ENCODE measurements at regions not wholly inside any gene's neighbourhood (a gene's known extent, or its start where the extent isn't known, plus 50 kb on each side); places are given as distances from the start of the nearest gene placed in this dataset.
"Not testable (repeated sequence)": the region's sequence is repeated elsewhere in the genome, so short reads cannot be mapped to it uniquely, and the experiment has no call there.

DNA sequence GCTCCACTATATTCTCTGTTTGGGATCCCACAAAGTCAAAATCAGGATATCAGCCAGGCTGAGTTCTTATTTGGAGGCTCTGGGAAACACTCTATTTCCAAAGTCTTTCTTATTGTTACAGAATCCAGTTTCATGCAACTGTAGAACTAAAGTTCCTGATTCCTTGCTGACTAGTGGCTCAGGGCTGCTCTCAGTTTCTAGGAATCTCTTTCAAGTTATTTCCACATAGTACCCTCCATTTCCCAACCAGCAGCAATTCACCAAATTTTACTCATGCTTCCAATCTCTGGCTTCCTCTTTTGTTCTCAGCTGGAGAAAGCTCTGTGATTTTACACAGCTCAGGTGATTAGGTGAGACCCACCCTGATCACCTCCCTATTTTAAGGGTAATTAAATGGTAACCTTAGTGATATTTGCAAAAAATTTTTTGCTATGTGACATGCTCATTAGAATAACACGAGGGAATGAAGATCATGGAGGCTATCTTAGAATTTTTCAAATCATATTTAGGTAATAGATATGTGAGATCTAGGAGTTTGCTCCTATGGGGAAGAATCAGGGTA, 794.9 kb upstream of the ARRDC3 start:
- no peak for DNase-seq (ENCODE audit: low read depth)

DNA sequence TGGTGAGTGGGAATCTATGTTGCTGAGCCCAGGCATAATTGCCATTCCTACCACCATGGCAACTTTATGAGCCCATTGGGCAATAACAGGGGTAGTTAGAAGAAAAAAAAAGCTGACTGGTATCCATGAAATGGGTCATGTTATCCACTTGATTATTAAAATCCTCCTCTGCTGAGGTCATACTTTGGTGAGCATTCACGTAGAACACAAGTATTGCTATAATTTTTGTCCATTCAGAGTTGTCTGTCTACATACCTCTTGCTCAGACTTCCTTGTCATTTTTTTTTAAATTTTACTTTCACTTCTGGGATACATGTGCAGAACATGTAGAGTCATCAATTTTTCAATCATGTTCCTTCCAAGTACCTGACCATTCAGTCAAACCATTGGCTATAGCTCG, 780.8 kb upstream of the ARRDC3 start:
- DNase-seq (ENCODE audit: low read depth) = no peak

DNA sequence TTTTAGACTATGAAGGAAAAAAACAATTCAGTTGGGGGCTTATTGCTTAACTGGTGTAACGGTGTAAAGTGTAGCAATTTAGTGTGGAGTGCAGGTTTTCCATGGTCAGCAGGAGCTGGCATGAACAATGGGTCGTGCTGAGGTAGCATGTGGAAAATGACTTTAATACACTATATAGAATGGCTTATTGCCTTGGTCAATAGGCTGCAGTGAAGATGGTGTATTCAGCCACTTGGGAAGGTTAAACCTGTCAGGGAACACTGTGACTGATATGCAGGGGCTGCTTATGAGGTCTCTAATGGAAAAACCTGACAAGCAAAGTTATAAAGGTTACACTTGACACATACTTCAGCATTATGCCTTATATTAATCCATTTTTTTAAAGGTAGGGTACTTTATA, 764.7 kb upstream of the ARRDC3 start:
- no peak for DNase-seq (ENCODE audit: low read depth)

DNA sequence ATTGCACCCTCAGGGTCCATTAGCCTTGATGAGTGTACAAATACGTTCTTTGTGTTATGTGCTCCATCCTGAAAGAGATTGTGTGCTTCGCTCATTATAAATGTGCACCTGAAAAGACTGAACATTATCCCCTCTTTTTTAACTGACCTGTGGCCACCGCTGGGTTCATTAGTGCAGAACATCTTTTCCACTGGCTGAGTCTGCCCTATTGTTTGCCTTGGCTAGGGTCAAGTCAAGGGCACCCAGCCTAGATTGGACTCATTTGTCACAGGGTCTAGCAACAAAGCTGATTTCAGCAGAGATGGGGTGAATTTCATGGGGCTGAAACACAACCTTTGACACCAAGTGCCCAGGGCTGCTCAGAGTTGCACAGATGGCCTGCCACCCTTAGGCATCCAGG, 764.1 kb upstream of the ARRDC3 start:
- DNase-seq (ENCODE audit: low read depth) = no peak

DNA sequence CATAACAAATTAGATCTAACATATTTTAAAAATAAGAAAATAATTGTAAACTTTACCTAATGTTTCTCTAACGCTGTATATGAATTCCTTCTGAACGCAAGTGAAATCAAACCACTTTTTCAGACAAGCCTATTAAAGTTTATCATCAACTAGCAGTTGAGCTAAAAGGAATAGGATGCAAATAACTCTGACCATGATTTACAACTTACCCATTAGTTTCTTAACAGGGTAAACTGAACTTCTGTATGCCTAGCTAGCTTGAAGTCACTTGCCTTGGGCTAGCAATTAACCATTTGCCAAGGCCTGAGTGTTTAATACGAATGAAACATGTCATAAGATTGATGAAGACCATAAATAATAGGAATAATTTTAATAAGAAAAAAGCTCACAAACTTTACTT, 762.7 kb upstream of the ARRDC3 start:
- no peak for DNase-seq (ENCODE audit: low read depth)

DNA sequence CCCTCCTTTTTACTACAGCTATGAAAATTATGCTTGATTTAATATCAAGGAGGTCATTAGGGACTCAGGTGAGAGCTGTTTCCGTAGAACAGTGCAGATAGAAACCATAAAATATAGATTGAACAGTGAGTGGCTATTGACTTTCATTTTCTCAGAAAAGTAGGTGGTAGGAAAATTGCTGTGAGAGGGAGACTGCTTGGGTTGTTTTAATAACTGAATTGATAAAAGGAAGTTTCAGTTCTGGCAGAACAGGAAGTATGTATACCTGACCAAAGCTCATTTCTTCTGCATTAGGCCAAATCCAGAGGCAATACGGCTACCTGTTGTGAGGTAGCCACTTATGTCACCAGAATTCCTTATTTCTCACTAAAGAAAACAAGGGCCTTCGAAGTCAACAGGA, 761.7 kb upstream of the ARRDC3 start:
- no peak for DNase-seq (ENCODE audit: low read depth)

DNA sequence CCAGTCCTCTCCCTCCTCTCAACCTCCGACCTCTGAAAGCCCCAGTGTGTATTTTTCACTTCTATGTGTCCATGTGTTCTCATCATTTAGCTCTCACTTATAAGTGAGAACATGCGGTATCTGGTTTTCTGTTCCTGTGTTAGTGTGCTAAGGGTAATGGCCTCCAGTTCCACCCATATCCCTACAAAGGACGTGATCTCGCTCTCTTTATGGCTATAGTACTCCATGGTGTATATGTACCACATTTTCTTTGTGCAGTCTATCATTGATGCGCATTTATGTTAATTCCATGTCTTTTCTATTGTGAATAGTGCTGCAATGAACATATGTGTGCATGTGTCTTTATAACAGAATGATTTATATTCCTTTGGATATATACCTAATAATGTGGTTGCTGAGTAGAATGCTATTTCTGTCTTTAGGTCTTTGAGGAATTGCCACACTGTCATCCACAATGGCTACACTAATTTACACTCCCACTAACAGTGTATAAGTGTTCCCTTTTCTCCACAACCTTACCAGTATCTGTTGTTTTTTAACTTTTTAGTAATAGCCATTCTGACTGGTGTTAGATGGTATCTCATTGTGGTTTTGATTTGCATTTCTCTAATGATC, 749.3 kb upstream of the ARRDC3 start:
- DNase-seq (ENCODE audit: low read depth) = not testable (repeated sequence)

DNA sequence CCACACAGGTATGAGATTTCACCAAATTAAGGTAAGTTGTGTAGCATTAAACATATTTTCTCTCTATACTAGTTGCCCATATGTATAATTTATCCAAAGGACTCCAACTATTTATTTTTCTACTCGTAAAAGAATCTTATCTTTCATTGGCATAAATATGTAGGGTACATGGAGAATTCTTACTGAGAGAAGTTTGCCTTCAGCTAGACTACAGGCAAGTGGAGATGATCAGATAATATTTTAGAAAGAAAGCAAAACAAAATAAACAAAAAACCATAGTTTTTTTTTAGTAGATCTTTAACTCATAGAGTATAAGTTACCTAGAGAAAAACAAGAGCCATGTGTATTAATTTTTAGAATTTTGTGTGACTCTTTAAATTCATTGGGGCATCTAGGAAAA, 743.1 kb upstream of the ARRDC3 start:
- no peak for DNase-seq (ENCODE audit: low read depth)

DNA sequence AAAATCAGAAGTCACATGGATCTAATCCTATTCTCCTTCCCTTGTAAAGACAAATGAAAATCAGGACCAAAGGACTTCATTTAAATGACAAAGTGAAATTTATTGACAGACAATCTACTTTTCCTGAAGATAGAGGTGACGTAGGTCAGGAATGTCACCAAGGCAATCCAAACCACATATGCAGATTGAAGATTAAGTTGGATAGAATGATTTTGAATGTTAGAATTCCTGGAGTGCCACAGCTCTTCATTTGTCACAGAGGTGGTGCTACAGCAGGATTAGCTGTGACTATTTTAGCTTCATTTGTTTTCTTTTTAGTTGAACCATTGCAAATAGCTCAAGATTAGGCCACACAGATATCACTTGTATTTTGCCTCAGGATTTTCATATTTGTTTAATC, 736.0 kb upstream of the ARRDC3 start:
- no peak for DNase-seq (ENCODE audit: low read depth)

DNA sequence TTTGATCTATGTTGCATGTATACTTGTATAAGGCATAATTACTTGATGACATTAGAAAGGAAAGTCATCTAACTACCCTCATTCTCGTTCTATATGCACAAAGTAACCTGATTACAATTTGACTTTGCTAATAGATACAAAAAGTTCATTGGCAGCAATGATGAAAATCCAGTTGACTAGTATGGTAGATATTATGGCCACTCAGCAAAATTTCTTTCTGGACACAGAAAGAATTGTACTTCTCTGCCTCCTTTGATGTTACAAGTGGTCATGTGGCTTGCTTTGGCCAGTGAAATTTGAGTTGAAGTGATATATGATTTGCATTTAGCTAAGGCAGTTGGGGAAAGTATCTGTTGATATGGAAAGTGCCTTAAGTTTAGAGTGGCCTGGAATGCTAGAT, 723.7 kb upstream of the ARRDC3 start:
- no peak for DNase-seq (ENCODE audit: low read depth)

DNA sequence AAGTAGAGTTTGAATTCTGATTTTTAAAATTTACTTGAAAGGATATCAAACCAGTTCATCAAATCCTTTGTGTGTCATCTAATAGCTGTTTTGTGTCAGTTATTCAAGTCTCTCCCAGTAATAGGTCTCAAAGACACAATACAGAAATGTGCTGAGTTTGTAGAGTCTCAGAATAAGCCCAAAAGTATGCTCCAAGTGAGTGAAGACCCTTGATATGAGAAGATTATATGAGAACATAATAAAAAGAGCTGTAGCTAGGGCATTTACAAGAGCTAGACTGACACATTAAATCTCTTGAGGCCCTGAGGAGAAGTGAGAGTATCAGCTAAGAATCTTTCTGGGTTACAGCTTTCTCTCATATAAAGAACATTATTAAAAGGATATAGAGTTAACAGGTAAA, 721.0 kb upstream of the ARRDC3 start:
- DNase-seq (ENCODE audit: low read depth) = no peak

DNA sequence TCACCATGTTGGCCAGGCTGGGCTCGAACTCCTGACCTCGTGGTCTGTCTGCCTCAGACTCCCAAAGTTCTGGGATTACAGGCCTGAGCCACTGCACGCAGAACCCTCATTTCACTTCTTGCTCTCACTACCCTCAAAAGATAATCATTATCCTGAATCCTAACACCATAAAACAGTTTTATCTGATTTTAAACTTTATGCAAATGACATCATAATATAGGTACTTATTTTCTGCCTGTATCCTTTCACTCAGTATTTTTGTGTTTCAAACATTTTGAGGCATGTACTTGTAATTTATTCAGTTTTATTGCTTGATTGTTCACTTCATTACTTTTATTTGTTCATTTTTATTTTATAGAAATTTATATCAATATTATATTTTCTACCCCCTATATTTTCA, 719.2 kb upstream of the ARRDC3 start:
- no peak for DNase-seq (ENCODE audit: low read depth)

DNA sequence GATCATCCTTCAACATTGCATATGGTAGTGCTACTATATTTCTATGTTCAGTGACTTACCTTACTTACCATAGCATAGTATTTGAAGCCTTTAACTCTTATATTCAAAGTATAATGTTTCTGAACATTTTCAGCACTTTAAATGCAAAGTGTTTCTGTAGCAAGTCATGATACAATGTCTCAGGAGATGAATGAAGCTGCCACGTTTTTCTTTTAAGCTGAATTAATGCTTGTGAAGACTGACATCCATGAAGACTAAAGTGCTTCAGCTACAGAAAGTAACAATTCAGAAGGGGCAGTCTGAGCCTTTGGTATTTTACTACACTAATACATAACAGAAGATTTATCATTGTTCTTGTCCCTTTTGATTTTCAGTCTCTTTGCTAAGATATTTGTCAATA, 709.1 kb upstream of the ARRDC3 start:
- no peak for DNase-seq (ENCODE audit: low read depth)

DNA sequence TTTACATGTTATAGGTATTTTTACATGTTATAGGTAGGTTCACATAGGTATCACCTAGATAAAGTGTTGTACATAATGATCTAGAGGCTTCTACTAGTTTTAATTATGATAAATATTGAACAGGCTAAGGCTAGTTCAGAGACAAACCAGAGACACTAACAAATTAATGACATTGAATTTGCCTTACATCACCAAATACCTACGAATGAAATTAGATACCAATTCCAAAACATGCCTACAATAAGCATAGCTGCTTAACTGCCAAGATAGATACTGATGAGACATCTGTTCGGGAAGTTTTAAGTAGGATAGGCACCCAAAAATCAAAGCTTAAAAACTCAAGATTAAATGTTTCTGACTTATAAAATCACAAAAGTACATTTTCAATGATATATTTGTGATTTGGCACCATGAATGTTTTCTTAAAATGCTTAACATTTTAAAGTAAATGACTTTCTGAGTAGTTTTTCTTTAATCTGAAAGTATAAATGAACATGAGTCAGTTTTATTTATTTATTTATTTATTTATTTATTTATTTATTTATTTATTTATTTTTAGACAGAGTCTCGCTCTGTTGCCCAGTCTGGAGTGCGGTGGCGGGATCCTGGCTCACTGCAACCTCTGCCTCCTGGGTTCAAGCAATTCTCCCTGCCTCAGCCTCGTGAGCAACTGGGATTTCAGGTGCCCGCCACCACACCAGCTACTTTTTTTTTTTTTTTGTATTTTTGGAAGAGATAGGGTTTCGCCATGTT, 703.1 kb upstream of the ARRDC3 start:
- DNase-seq (ENCODE audit: low read depth) = no peak

DNA sequence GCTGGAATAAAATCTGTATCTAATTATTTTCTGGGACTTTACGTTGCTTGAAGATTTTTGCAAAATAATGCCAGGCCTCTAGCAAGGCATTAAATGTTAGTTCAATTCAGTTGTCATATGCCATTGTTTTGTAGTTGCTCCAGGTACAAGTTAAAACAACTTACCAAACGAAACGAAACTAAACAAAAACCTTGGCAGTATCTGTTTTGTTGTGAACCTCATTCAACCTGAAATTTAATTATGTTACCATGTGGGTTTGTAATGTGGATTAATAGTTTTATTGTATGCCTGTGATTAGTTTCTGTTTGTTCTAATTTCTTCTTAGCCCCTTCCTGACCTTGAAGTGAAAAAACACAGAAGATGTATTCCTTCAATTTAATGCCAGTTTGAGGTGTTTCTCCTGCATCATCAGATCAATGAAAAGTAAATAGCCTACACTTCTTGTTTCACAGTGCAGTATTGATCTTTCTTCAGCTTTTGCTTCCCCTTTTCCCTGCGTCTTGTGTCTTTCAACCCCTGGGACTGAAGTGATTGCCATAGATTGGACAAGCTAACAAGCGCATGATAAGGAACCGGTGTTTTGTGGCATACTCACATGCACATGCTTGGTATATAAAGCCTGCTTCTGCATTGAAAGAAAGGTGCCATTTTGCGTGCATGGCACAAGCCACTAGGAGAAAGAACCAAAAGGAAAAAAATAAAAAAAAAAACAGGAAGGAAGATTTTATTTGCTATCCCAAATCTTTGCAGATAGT, 699.0 kb upstream of the ARRDC3 start:
- no peak for DNase-seq (ENCODE audit: low read depth)

DNA sequence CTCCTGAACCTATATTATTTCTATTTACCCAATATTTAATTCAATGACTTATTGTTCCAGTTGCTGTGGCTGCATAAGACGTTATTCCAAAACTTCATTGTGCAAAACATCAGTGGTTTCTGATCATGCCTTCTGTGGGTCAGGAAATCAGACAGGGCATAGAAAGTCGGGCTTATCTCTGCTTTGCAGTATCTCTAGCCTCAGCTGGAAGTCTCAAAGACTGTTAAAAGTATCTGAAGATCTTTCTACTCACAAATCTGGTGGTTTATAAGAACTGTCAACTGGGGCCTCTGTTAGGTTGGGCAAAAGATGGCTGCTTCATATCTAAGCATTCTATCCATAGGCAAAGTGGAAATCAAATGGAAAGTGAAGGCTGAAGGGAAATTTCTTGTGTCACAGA, 687.7 kb upstream of the ARRDC3 start:
- no peak for DNase-seq (ENCODE audit: low read depth)

DNA sequence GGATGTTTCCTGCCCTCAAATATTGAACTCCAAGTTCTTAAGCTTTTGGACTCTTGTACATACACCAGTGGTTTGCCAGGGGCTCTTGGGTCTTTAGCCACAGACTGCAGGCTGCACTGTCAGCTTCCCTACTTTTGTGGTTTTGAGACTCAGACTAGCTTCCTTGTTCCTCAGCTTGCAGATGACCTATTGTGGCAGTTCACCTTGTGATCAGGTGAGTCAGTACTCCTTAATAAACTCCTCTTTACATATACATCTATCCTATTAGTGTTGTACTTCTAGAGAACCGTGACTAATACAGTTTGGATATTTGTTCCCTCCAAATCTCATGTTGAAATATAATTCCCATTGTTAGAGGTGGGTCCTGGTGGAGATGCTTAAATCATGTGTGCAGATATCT, 681.9 kb upstream of the ARRDC3 start:
- no peak for DNase-seq (ENCODE audit: low read depth)

DNA sequence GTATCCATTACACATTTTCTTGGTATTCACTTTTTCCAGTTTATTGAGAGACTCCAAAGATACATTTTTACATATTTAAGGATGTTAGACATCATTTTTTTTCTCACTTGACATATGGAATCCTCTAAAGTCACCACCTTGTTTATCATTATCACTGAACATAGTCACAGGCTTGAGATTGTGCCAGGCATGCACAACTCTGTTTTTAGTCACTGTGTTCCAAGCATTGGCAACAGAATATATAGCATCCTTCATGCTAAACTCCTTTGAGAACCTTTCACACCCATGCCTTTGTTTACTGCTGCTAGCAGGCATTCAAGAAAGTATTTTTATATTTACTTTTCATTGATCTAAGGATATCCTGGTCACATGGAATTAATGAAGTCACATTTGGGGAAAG, 668.6 kb upstream of the ARRDC3 start:
- DNase-seq (ENCODE audit: low read depth) = no peak

DNA sequence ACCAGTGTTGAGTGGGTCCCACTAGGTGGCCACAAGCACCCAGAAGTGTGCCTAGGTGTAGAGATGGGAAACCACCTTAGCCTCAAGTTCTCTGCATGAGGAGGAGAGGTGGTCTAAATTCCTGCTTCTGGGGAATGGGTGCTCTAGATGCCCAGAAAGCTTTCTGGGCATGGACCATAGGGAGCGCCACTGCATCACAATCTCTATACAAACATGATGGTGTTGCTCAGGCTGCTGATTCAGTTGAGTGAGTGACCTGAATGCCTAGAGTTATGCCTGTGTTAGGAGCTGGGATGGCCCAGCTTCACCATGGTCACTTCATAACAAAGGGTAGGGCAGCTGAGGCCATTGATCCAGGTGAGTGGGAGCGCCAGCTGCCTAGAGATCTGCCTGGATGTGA, 667.9 kb upstream of the ARRDC3 start:
- no peak for DNase-seq (ENCODE audit: low read depth)

DNA sequence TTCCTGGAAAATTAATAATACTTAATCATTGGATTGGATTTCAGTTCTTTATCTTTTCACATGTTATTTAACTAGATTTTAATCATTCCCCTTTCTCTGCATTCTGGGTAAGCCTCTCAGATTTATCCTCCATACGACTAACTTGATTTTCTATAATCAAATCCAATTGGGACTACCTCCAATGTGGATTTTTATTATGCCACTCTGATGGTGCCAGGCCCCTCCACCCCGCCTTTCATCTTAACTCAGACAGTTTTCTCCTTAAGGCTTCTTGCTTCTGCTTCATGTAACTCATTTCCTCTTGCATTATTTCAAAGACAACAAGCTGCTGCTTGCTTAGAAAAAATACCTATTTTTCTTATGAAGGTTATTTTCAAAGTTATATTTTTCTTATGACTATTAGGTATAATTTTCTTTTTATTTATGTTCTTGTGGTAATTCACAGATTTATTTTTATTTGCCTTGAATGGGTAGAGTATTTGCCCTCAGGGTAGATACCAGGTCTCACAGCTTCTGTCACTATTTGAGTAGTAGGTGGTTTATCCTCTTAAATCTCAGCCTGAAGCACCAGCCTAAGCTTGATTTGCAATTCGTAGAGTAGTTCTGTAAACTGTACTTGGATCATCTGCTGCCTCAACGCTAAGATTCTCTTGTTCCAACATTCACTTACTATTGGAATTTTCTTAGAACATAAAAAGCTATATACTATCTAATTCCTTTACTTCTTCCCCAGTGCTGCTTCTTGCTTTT, 659.0 kb upstream of the ARRDC3 start:
- DNase-seq (ENCODE audit: low read depth) = no peak

DNA sequence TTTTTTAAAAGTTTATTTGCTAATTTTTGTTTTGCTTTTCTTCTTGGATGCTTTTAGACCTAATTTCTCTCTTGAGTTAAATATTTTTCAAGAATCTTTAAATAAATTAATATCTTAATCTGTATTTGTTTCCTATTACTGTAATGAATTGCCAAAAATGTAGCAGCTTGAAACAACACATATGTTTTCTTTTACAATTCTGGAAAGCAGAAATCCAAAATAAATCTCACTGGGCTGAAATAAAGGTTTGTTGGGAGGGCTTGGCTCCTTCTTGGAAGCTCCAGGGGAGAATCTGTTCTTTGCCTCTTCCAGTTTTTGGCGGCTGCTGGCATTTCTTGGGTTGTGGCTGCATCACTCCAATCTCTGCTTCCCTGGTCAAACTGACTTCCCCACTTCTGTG, 658.1 kb upstream of the ARRDC3 start:
- DNase-seq (ENCODE audit: low read depth) = no peak

DNA sequence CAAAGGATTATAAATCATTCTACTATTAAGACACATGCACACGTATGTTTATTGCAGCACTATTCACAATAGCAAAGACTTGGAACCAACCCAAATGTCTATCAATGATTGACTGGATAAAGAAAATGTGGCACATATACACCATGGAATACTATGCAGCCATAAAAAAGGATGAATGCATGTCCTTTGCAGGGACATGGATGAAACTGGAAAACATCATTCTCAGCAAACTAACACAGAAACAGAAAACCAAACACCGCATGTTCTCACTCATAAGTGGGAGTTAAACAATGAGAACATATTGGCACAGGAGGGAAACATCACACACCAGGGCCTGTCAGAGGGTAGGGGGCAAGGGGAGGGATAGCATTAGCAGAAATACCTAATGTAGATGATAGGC, 646.7 kb upstream of the ARRDC3 start:
- not testable (repeated sequence) for DNase-seq (ENCODE audit: low read depth)
